ENCODE measurements at regions not wholly inside any gene's neighbourhood (a gene's known extent, or its start where the extent isn't known, plus 50 kb on each side); places are given as distances from the start of the nearest gene placed in this dataset.
A peak's percentile ranks its signal among the peaks of the same experiment; 100 is the strongest.

GRCh38 chr15:92809880-92810361 is 90.2 kb upstream of the CHD2 start:
- Mint-ChIP-seq H3K4me3 (peak overlapping the region; percentile 74), H3K27ac (peak overlapping the region; percentile 98), H3K36me3 (ENCODE audit: low read depth) (peaks cover 1% of the 10 kb centered on the region), H3K9me3 (no peaks in the 10 kb centered on the region), H3K27me3 (ENCODE audit: insufficient read depth) (no peaks in the 10 kb centered on the region), H3K4me1 (peaks cover 31% of the 10 kb centered on the region)
- no peaks in the 10 kb centered on the region for H3K4me1 ChIP-seq (ENCODE audit: control insufficient read depth, insufficient read depth, low read length)
- no peak for TF ChIP-seq CTCF (conservative IDR thresholded peaks at IDR 0.05)
- DNase-seq, result peak; percentile 66
- 3 to 18% methylated on average over 8 to 11 of the region's 12 CpGs for WGBS, 2 experiments (ENCODE audit: insufficient coverage in 1 of 2, insufficient read length in 1 of 2)
- no peaks in the 10 kb centered on the region for H3K9me3 ChIP-seq (ENCODE audit: control insufficient read depth, low read length)
- H3K27ac ChIP-seq (ENCODE audit: low read depth, low read length), result peak overlapping the region; percentile 97
- no peaks in the 10 kb centered on the region for H3K36me3 ChIP-seq (ENCODE audit: control insufficient read depth, insufficient read depth, low read length)
- peak overlapping the region; percentile 75 for H3K4me3 ChIP-seq (ENCODE audit: low read length)
- H3K9ac ChIP-seq (ENCODE audit: extremely low read depth, low read length, poor library complexity, severe bottlenecking), result peak overlapping the region; percentile 91
- no peaks in the 10 kb centered on the region for H3K27me3 ChIP-seq (ENCODE audit: control insufficient read depth, insufficient read depth, low read length, poor library complexity, severe bottlenecking)

GRCh38 chr15:92810418-92811138 is 89.5 kb upstream of the CHD2 start:
- peaks cover 1% of the 10 kb centered on the region for H3K36me3 Mint-ChIP-seq (ENCODE audit: low read depth)
- WGBS, 2 experiments (ENCODE audit: insufficient coverage in 1 of 2, insufficient read length in 1 of 2), result 17 to 37% methylated on average over 1 to 10 of the region's 10 CpGs
- Histone ChIP-seq H3K4me3 (ENCODE audit: low read length) (peak overlapping the region; percentile 75), H3K27me3 (ENCODE audit: control insufficient read depth, insufficient read depth, low read length, poor library complexity, severe bottlenecking) (no peaks in the 10 kb centered on the region), H3K9me3 (ENCODE audit: control insufficient read depth, low read length) (no peaks in the 10 kb centered on the region), H3K9ac (ENCODE audit: extremely low read depth, low read length, poor library complexity, severe bottlenecking) (peak overlapping the region; percentile 91), H3K27ac (ENCODE audit: low read depth, low read length) (peak overlapping the region; percentile 97), H3K4me1 (ENCODE audit: control insufficient read depth, insufficient read depth, low read length) (no peaks in the 10 kb centered on the region), H3K36me3 (ENCODE audit: control insufficient read depth, insufficient read depth, low read length) (no peaks in the 10 kb centered on the region)
- H3K4me1 Mint-ChIP-seq, result peaks cover 31% of the 10 kb centered on the region
- peak overlapping the region; percentile 74 for H3K4me3 Mint-ChIP-seq
- H3K9me3 Mint-ChIP-seq, result no peaks in the 10 kb centered on the region
- no peak for TF ChIP-seq CTCF (conservative IDR thresholded peaks at IDR 0.05)
- peak overlapping the region; percentile 98 for H3K27ac Mint-ChIP-seq
- DNase-seq, result peak; percentile 61
- no peaks in the 10 kb centered on the region for H3K27me3 Mint-ChIP-seq (ENCODE audit: insufficient read depth)

- Mint-ChIP-seq H3K9me3 (no peaks in the 10 kb centered on the region), H3K27me3 (ENCODE audit: insufficient read depth) (no peaks in the 10 kb centered on the region), H3K4me1 (peaks cover 31% of the 10 kb centered on the region), H3K27ac (peak overlapping the region; percentile 98), H3K36me3 (ENCODE audit: low read depth) (peaks cover 1% of the 10 kb centered on the region), H3K4me3 (no peak overlapping the region)
- 83 to 86% methylated on average over 2 to 5 of the region's 6 CpGs for WGBS, 2 experiments (ENCODE audit: insufficient coverage in 1 of 2, insufficient read length in 1 of 2)
- Histone ChIP-seq H3K27ac (ENCODE audit: low read depth, low read length) (peak overlapping the region; percentile 97), H3K9me3 (ENCODE audit: control insufficient read depth, low read length) (no peaks in the 10 kb centered on the region), H3K4me1 (ENCODE audit: control insufficient read depth, insufficient read depth, low read length) (no peaks in the 10 kb centered on the region), H3K9ac (ENCODE audit: extremely low read depth, low read length, poor library complexity, severe bottlenecking) (peak overlapping the region; percentile 91), H3K4me3 (ENCODE audit: low read length) (peak overlapping the region; percentile 75), H3K36me3 (ENCODE audit: control insufficient read depth, insufficient read depth, low read length) (no peaks in the 10 kb centered on the region), H3K27me3 (ENCODE audit: control insufficient read depth, insufficient read depth, low read length, poor library complexity, severe bottlenecking) (no peaks in the 10 kb centered on the region)
- DNase-seq, result no peak
- no peak for TF ChIP-seq CTCF (conservative IDR thresholded peaks at IDR 0.05)
Observed at GRCh38 chr15:92811148-92811913, 88.8 kb upstream of the CHD2 start.

Data from endodermal cell (in vitro differentiated cells).